IMR-90 (cell line): ENCODE measurements at regions not wholly inside any gene's neighbourhood (a gene's known extent, or its start where the extent isn't known, plus 50 kb on each side); places are given as distances from the start of the nearest gene placed in this dataset.

Experiments
- ATAC-seq: fragments of 200-7000 bp; cut with Tn5 transposase; 2 replicates; pipeline ENCODE4 v1.9.1; 2020; ENCODE audit warnings: low read depth, mild to moderate bottlenecking, moderate library complexity
- BruUV-seq: library from RNA; stranded (reverse); fragments of 400-500 nt; replicated peaks from 2 replicates; lab custom pipeline; 2021; lab: Mats Ljungman, UMichigan
- CTCF ChIA-PET: fragments of 300-600 bp; formaldehyde crosslinking; extraction: SDS; loops from one replicate; lab custom pipeline; 2021; ENCODE audit warnings: antibody characterized with exemption; lab: Yijun Ruan, JAX
- POLR2A ChIA-PET: fragments of 300-600 bp; sonication (Branson Sonifier 250); formaldehyde crosslinking; loops from one replicate; lab custom pipeline; 2022; ENCODE audit warnings: antibody characterized with exemption; ENCODE audit not compliant: unreplicated experiment; lab: Charles Lee
- DNase-seq: peaks from one replicate; pipeline ENCODE4 v3.0.0; 2013
- H2AFZ ChIP-seq: replicated peaks from 2 replicates; pipeline ENCODE3; 2013; ENCODE audit warnings: low read length, mild to moderate bottlenecking; ENCODE audit not compliant: poor library complexity
- H2AK5ac ChIP-seq: 2 replicates; pipeline ENCODE4 v1.6.1; 2013; ENCODE audit warnings: low read depth, low read length, inconsistent platforms
- H2AK9ac ChIP-seq: replicated peaks from 2 replicates; pipeline ENCODE3; 2013; ENCODE audit warnings: mild to moderate bottlenecking, low read depth, low read length, moderate library complexity; ENCODE audit not compliant: poor library complexity
- H2BK120ac ChIP-seq: 2 replicates; pipeline ENCODE4 v1.6.1; 2013; ENCODE audit warnings: low read depth, low read length, inconsistent platforms
- H2BK15ac ChIP-seq: 3 replicates; pipeline ENCODE4 v1.6.1; 2013; ENCODE audit warnings: low read depth, low read length, inconsistent platforms
- H2BK20ac ChIP-seq: 2 replicates; pipeline ENCODE4 v1.6.1; 2013; ENCODE audit warnings: low read depth, mild to moderate bottlenecking, inconsistent platforms, low read length, moderate library complexity
- H2BK5ac ChIP-seq: 2 replicates; pipeline ENCODE4 v1.6.1; 2013; ENCODE audit warnings: mild to moderate bottlenecking, low read depth, low read length, inconsistent platforms; ENCODE audit not compliant: poor library complexity, severe bottlenecking
- H3K14ac ChIP-seq: replicated peaks from 2 replicates; pipeline ENCODE4 v1.6.1; 2013; ENCODE audit warnings: low read depth, low read length, inconsistent platforms
- H3K18ac ChIP-seq: 2 replicates; pipeline ENCODE4 v1.6.1; 2013; ENCODE audit warnings: low read depth, low read length, control low read depth
- H3K23ac ChIP-seq: 2 replicates; pipeline ENCODE4 v1.6.1; 2013; ENCODE audit warnings: low read depth, low read length, inconsistent platforms
- H3K27ac ChIP-seq: 2 replicates; pipeline ENCODE4 v1.5.1; 2013; ENCODE audit warnings: mild to moderate bottlenecking, control low read depth, low read length; ENCODE audit not compliant: insufficient read depth
- H3K27me3 ChIP-seq: 2 replicates; pipeline ENCODE4 v1.6.1; 2013; ENCODE audit warnings: low read length; ENCODE audit not compliant: control insufficient read depth, insufficient read depth
- H3K36me3 ChIP-seq: 2 replicates; pipeline ENCODE4 v1.6.1; 2013; ENCODE audit warnings: low read length, mixed read lengths; ENCODE audit not compliant: control insufficient read depth, insufficient read depth
- H3K4ac ChIP-seq: 2 replicates; pipeline ENCODE4 v1.6.1; 2013; ENCODE audit warnings: low read depth, low read length, inconsistent platforms
- H3K4me1 ChIP-seq: 2 replicates; pipeline ENCODE4 v1.6.1; 2013; ENCODE audit warnings: low read length, mixed read lengths; ENCODE audit not compliant: control insufficient read depth, insufficient read depth
- H3K4me2 ChIP-seq: 2 replicates; pipeline ENCODE4 v1.6.1; 2013; ENCODE audit warnings: low read depth, mild to moderate bottlenecking, control low read depth, low read length, moderate library complexity
- H3K4me3 ChIP-seq: 2 replicates; pipeline ENCODE4 v1.5.1; 2013; ENCODE audit warnings: low read depth, mild to moderate bottlenecking, control low read depth, low read length, moderate library complexity; ENCODE audit not compliant: insufficient read depth
- H3K56ac ChIP-seq: 2 replicates; pipeline ENCODE4 v1.6.1; 2013; ENCODE audit warnings: low read length, inconsistent platforms; ENCODE audit not compliant: insufficient read depth; ENCODE audit errors: extremely low read depth
- H3K79me1 ChIP-seq, 2 experiments: 2 replicates each; pipeline ENCODE4 v1.6.1; 2013; ENCODE audit warnings: low read length in 2 of 2, inconsistent platforms in 1 of 2, low read depth in 1 of 2
- H3K9ac ChIP-seq: 2 replicates; pipeline ENCODE4 v1.6.1; 2013; ENCODE audit warnings: low read depth, low read length, control low read depth
- H3K9me1 ChIP-seq: 2 replicates; pipeline ENCODE4 v1.6.1; 2013; ENCODE audit warnings: low read length, inconsistent platforms; ENCODE audit not compliant: insufficient read depth
- H3K9me3 ChIP-seq: 2 replicates; pipeline ENCODE4 v1.6.1; 2013; ENCODE audit warnings: low read length; ENCODE audit not compliant: control insufficient read depth, insufficient read depth
- H4K20me1 ChIP-seq: 2 replicates; pipeline ENCODE4 v1.6.1; 2013; ENCODE audit warnings: low read length, inconsistent platforms; ENCODE audit not compliant: insufficient read depth
- H4K5ac ChIP-seq: 2 replicates; pipeline ENCODE4 v1.6.1; 2013; ENCODE audit warnings: mild to moderate bottlenecking, low read depth, low read length, control low read depth
- H4K8ac ChIP-seq, 2 experiments: 2 replicates each; pipeline ENCODE4 v1.6.1; 2013; ENCODE audit warnings: low read depth in 2 of 2, low read length in 2 of 2, control low read depth in 1 of 2, inconsistent platforms in 1 of 2
- H4K91ac ChIP-seq: 2 replicates; pipeline ENCODE4 v1.6.1; 2013; ENCODE audit warnings: low read depth, low read length, inconsistent platforms; ENCODE audit not compliant: insufficient read depth
- BHLHE40 ChIP-seq: fragments of 150-350 bp; IDR thresholded peaks from 2 replicates; pipeline ENCODE4 v1.6.1; 2016; ENCODE audit warnings: mild to moderate bottlenecking, low read depth, low read length
- CHD1 ChIP-seq: IDR thresholded peaks from 2 replicates; pipeline ENCODE4 v1.6.1; 2012; ENCODE audit warnings: low read depth, low read length, improper control_type of control experiment
- FOS ChIP-seq: fragments of 150-350 bp; IDR thresholded peaks from 2 replicates; pipeline ENCODE4 v1.6.1; 2016; ENCODE audit warnings: low read depth, low read length
- MAFK ChIP-seq: IDR thresholded peaks from 2 replicates; pipeline ENCODE4 v1.6.1; 2012; ENCODE audit warnings: low read depth, low read length, improper control_type of control experiment
- MAZ ChIP-seq: IDR thresholded peaks from 2 replicates; pipeline ENCODE4 v1.6.1; 2012; ENCODE audit warnings: low read depth, mild to moderate bottlenecking, low read length, improper control_type of control experiment, moderate library complexity, borderline replicate concordance
- MXI1 ChIP-seq: IDR thresholded peaks from 2 replicates; pipeline ENCODE4 v1.6.1; 2012; ENCODE audit warnings: low read depth, mild to moderate bottlenecking, low read length, moderate library complexity, borderline replicate concordance
- NFE2L2 ChIP-seq: fragments of 150-350 bp; IDR thresholded peaks from 2 replicates; pipeline ENCODE4 v1.6.1; 2016; ENCODE audit warnings: low read depth, mild to moderate bottlenecking, low read length
- POLR2A ChIP-seq: IDR thresholded peaks from 2 replicates; pipeline ENCODE4 v1.6.1; 2012; ENCODE audit warnings: mild to moderate bottlenecking, low read depth, low read length
- RCOR1 ChIP-seq: IDR thresholded peaks from 2 replicates; pipeline ENCODE4 v1.6.1; 2012; ENCODE audit warnings: mild to moderate bottlenecking, low read length, improper control_type of control experiment; ENCODE audit not compliant: insufficient replicate concordance
- RFX5 ChIP-seq: IDR thresholded peaks from 2 replicates; pipeline ENCODE4 v1.8.0; 2012; ENCODE audit warnings: low read depth, mild to moderate bottlenecking, low read length, moderate library complexity
- SMC3 ChIP-seq: fragments of 150-350 bp; IDR thresholded peaks from 2 replicates; pipeline ENCODE4 v1.6.1; 2016; ENCODE audit warnings: low read depth, mild to moderate bottlenecking, antibody characterized with exemption, low read length, moderate library complexity
- WGBS, 2 experiments: methylation state at CpG; one replicate each; pipeline versions ENCODE4 v1.1.5 to v1.1.7; 2013; ENCODE audit warnings: missing lambda C conversion rate in 2 of 2; ENCODE audit not compliant: insufficient read length in 1 of 2; ENCODE audit errors: extremely low coverage in 2 of 2; 5-methylcytosine and 5-hydroxymethylcytosine counted together
- dilution Hi-C: fragments of 300-500 bp; cut with HindIII; formaldehyde crosslinking; loops from one replicate; pipeline ENCODE4 v1.14.3; 2018; ENCODE audit warnings: low sequenced_read_pairs; ENCODE audit not compliant: unreplicated experiment
- in situ Hi-C: fragments of 300-500 bp; cut with MboI; formaldehyde crosslinking; loops from 3 replicates; pipeline ENCODE4 v1.14.3; 2019; ENCODE audit warnings: low sequenced_read_pairs, inconsistent platforms, mixed read lengths
- intact Hi-C: fragments of 100-400 bp; cut with micrococcal nuclease; formaldehyde crosslinking; loops from 2 replicates; pipeline ENCODE4 v1.10.0; 2022
- TF ChIP-seq, protein P1 (sequence below): fragments of 150-350 bp; IDR thresholded peaks from 2 replicates; pipeline ENCODE4 v1.6.1; 2017; ENCODE audit warnings: mild to moderate bottlenecking, antibody characterized with exemption, low read length, low read depth
- TF ChIP-seq, protein P2 (sequence below): fragments of 150-350 bp; IDR thresholded peaks from 2 replicates; pipeline ENCODE4 v1.6.1; 2016; ENCODE audit warnings: low read depth, mild to moderate bottlenecking, low read length, moderate library complexity, borderline replicate concordance

DNA sequence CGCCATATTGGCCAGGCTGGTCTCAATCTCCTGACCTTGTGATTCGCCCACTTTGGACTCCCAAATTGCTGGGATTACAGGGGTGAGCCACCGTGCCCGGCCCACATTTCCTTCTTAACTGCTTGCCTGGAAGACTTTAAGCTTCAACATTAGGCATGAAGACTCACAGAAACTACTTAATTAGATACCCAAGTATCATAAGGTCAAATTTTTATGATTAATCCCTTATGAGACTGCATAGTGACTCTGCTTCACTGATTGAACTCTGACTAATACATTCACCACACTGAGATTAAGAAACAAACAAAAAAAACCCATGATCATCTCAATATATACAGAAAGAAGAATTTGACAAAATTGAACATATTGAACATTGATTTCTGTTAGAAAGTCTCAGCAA lies 87.4 kb upstream of the KCTD8 start:
- Histone ChIP-seq H2BK20ac (no peak overlapping the region), H2BK120ac (no peak overlapping the region), H3K4me3 (no peak overlapping the region), H3K27me3 (no peaks in the 10 kb centered on the region), H3K9me1 (no peaks in the 10 kb centered on the region), H3K27ac (no peak overlapping the region), H3K23ac (no peak overlapping the region), H3K4me1 (no peaks in the 10 kb centered on the region), H3K79me1 (no peaks in the 10 kb centered on the region), H3K14ac (no peak overlapping the region), H3K9ac (no peak overlapping the region), H2BK5ac (no peak overlapping the region), H3K9me3 (peaks cover 2% of the 10 kb centered on the region; the same call in 1 of the 2 replicates), H4K5ac (no peak overlapping the region), H4K20me1 (no peaks in the 10 kb centered on the region), H2BK15ac (no peak overlapping the region), H4K91ac (no peak overlapping the region), H3K56ac (no peak overlapping the region), H3K4ac (no peak overlapping the region), H2AK5ac (no peak overlapping the region), H3K4me2 (no peak overlapping the region), H2AK9ac (no peak overlapping the region), H3K36me3 (no peaks in the 10 kb centered on the region), H4K8ac (no peak overlapping the region), H3K18ac (no peak overlapping the region), H2AFZ (no peak overlapping the region)
- ChIA-PET CTCF (no interaction called here), POLR2A (no interaction called here)
- no CpG with 5 or more reads among the region's 4 CpGs for WGBS, 2 experiments
- ATAC-seq (no peak), DNase-seq (no peak)
- no TSS peak for BruUV-seq
- TF ChIP-seq, protein P1, sequence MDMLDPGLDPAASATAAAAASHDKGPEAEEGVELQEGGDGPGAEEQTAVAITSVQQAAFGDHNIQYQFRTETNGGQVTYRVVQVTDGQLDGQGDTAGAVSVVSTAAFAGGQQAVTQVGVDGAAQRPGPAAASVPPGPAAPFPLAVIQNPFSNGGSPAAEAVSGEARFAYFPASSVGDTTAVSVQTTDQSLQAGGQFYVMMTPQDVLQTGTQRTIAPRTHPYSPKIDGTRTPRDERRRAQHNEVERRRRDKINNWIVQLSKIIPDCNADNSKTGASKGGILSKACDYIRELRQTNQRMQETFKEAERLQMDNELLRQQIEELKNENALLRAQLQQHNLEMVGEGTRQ, result no peak
- TF ChIP-seq RCOR1, result no peak
- no peak for TF ChIP-seq CHD1
- no peak for TF ChIP-seq MXI1
- TF ChIP-seq MAFK, result no peak
- TF ChIP-seq SMC3, result no peak
- TF ChIP-seq FOS, result no peak
- TF ChIP-seq NFE2L2, result no peak
- TF ChIP-seq, protein P2, sequence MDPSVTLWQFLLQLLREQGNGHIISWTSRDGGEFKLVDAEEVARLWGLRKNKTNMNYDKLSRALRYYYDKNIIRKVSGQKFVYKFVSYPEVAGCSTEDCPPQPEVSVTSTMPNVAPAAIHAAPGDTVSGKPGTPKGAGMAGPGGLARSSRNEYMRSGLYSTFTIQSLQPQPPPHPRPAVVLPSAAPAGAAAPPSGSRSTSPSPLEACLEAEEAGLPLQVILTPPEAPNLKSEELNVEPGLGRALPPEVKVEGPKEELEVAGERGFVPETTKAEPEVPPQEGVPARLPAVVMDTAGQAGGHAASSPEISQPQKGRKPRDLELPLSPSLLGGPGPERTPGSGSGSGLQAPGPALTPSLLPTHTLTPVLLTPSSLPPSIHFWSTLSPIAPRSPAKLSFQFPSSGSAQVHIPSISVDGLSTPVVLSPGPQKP, result no peak
- no peak for TF ChIP-seq MAZ
- TF ChIP-seq BHLHE40, result no peak
- TF ChIP-seq RFX5, result no peak
- TF ChIP-seq POLR2A, result no peak
- intact Hi-C loops (no loop called here), in situ Hi-C loops (no loop called here), dilution Hi-C loops (no loop called here)
